Naive thymus-derived CD4-positive, alpha-beta T cell (primary cell): ENCODE measurements at regions not wholly inside any gene's neighbourhood (a gene's known extent, or its start where the extent isn't known, plus 50 kb on each side); places are given as distances from the start of the nearest gene placed in this dataset.

Source experiments
- ATAC-seq: fragments of 150-1000 bp; cut with Tn5 transposase; 2 replicates; pipeline ENCODE4 v1.10.0; 2021; ENCODE audit warnings: mild to moderate bottlenecking, moderate library complexity
- CTCF ChIA-PET: fragments of 350-600 bp; sonication (Branson Sonifier 250); formaldehyde crosslinking; loops from one replicate; lab custom pipeline; 2021; ENCODE audit warnings: antibody characterized with exemption; lab: Charles Lee
- POLR2A ChIA-PET: fragments of 350-600 bp; sonication (Branson Sonifier 250); formaldehyde crosslinking; loops from one replicate; lab custom pipeline; 2021; ENCODE audit warnings: antibody characterized with exemption, inconsistent platforms; lab: Charles Lee
- DNase-seq, 9 donors: peaks; one replicate each; pipeline versions ENCODE4 v3.0.0 to v3.0.0-alpha.2; 2020 to 2022; ENCODE audit warnings: mixed read lengths in 1 of 9
- H3K27ac ChIP-seq: one replicate; pipeline ENCODE4 v1.7.0; 2013; ENCODE audit warnings: mild to moderate bottlenecking, low read depth, low read length, moderate library complexity
- H3K27me3 ChIP-seq, 2 donors: one replicate each; pipeline ENCODE4 v1.7.0; 2013; ENCODE audit warnings: low read length in 2 of 2, mild to moderate bottlenecking in 2 of 2, moderate library complexity in 2 of 2; ENCODE audit not compliant: control insufficient read depth in 2 of 2, insufficient read depth in 2 of 2
- H3K36me3 ChIP-seq, 3 experiments: 1 replicate in 2 of 3; 2 replicates in 1 of 3; pipeline ENCODE4 v1.7.0; 2013; ENCODE audit warnings: low read length in 3 of 3, mild to moderate bottlenecking in 3 of 3, moderate library complexity in 1 of 3; ENCODE audit not compliant: insufficient read depth in 3 of 3, control insufficient read depth in 2 of 3
- H3K4me1 ChIP-seq, 2 donors: one replicate each; pipeline ENCODE4 v1.7.0; 2013; ENCODE audit warnings: low read length in 2 of 2, mild to moderate bottlenecking in 2 of 2, moderate library complexity in 1 of 2; ENCODE audit not compliant: control insufficient read depth in 2 of 2, insufficient read depth in 2 of 2
- H3K4me3 ChIP-seq: 2 replicates; pipeline ENCODE4 v1.7.0; 2013; ENCODE audit warnings: mild to moderate bottlenecking, low read length
- H3K9me3 ChIP-seq, 3 experiments: 1 replicate in 2 of 3; 2 replicates in 1 of 3; pipeline ENCODE4 v1.7.0; 2013; ENCODE audit warnings: low read length in 3 of 3; ENCODE audit not compliant: control insufficient read depth in 2 of 3
- H3K27ac Mint-ChIP-seq, 9 donors: one replicate each; pipeline ENCODE4 v1.8.0; 2020 to 2022; ENCODE audit warnings: mixed read lengths in 9 of 9, mild to moderate bottlenecking in 8 of 9, moderate library complexity in 5 of 9, inconsistent platforms in 2 of 9
- H3K27me3 Mint-ChIP-seq, 5 donors: one replicate each; pipeline ENCODE4 v1.8.0; 2021 to 2022; ENCODE audit warnings: mixed read lengths in 5 of 5, mild to moderate bottlenecking in 1 of 5
- H3K36me3 Mint-ChIP-seq, 5 donors: one replicate each; pipeline ENCODE4 v1.8.0; 2020 to 2022; ENCODE audit warnings: mixed read lengths in 5 of 5, mild to moderate bottlenecking in 3 of 5, inconsistent platforms in 1 of 5
- H3K4me1 Mint-ChIP-seq, 7 donors: one replicate each; pipeline ENCODE4 v1.8.0; 2020 to 2022; ENCODE audit warnings: mixed read lengths in 7 of 7, mild to moderate bottlenecking in 3 of 7, inconsistent platforms in 1 of 7
- H3K4me3 Mint-ChIP-seq, 10 donors: one replicate each; pipeline ENCODE4 v1.8.0; 2020 to 2022; ENCODE audit warnings: mild to moderate bottlenecking in 10 of 10, mixed read lengths in 10 of 10, moderate library complexity in 6 of 10, inconsistent platforms in 2 of 10
- H3K9me3 Mint-ChIP-seq, 11 donors: one replicate each; pipeline ENCODE4 v1.8.0; 2020 to 2022; ENCODE audit warnings: mixed read lengths in 11 of 11, mild to moderate bottlenecking in 4 of 11, inconsistent platforms in 1 of 11, moderate library complexity in 1 of 11
- intact Hi-C, 2 donors: fragments of 100-400 bp; cut with micrococcal nuclease; formaldehyde crosslinking; loops; one replicate each; pipeline ENCODE4 v1.15.1; 2023

GRCh38 chr14:49139593-49139992 is 446.6 kb downstream of the RPS29 start:
- Mint-ChIP-seq H3K27me3 (peaks cover 0 to 2% (median 0%) of the 10 kb centered on the region in 5 donors), H3K4me3 (no peak overlapping the region), H3K27ac (no peak overlapping the region), H3K36me3 (no peaks in the 10 kb centered on the region), H3K9me3 (peaks cover 0 to 12% (median 2%) of the 10 kb centered on the region in 11 donors), H3K4me1 (no peaks in the 10 kb centered on the region)
- H3K36me3 ChIP-seq = no peaks in the 10 kb centered on the region
- ChIA-PET CTCF (no interaction called here), POLR2A (no interaction called here)
- H3K9me3 ChIP-seq = no peaks in the 10 kb centered on the region
- H3K4me1 ChIP-seq = no peaks in the 10 kb centered on the region
- DNase-seq (no peak), ATAC-seq (no peak)
- no peak overlapping the region for H3K27ac ChIP-seq
- no peaks in the 10 kb centered on the region for H3K27me3 ChIP-seq
- H3K4me3 ChIP-seq = no peak overlapping the region
- intact Hi-C loops = no loop called here

- Mint-ChIP-seq H3K9me3 (peaks cover 0 to 9% (median 3%) of the 10 kb centered on the region in 11 donors), H3K36me3 (no peaks in the 10 kb centered on the region), H3K27me3 (peaks cover 0 to 15% (median 7%) of the 10 kb centered on the region in 5 donors), H3K4me1 (no peaks in the 10 kb centered on the region), H3K27ac (no peak overlapping the region), H3K4me3 (no peak overlapping the region)
- ChIA-PET CTCF (no interaction called here), POLR2A (no interaction called here)
- H3K27ac ChIP-seq = no peak overlapping the region
- ATAC-seq = no peak
- no peaks in the 10 kb centered on the region for H3K36me3 ChIP-seq
- H3K9me3 ChIP-seq = no peaks in the 10 kb centered on the region
- H3K4me1 ChIP-seq = no peaks in the 10 kb centered on the region
- no peak for DNase-seq
- intact Hi-C loops = no loop called here
- H3K27me3 ChIP-seq = no peaks in the 10 kb centered on the region
- no peak overlapping the region for H3K4me3 ChIP-seq
Measured at GRCh38 chr14:49134940-49135339, 451.2 kb downstream of the RPS29 start.

GRCh38 chr14:49121246-49121645 is 464.9 kb downstream of the RPS29 start:
- Mint-ChIP-seq H3K36me3 (no peaks in the 10 kb centered on the region), H3K9me3 (peaks cover 0 to 4% (median 0%) of the 10 kb centered on the region in 11 donors), H3K27ac (no peak overlapping the region), H3K27me3 (no peaks in the 10 kb centered on the region), H3K4me3 (no peak overlapping the region), H3K4me1 (no peaks in the 10 kb centered on the region)
- ATAC-seq = no peak
- Histone ChIP-seq H3K27me3 (no peaks in the 10 kb centered on the region), H3K9me3 (no peaks in the 10 kb centered on the region), H3K27ac (no peak overlapping the region), H3K4me1 (no peaks in the 10 kb centered on the region), H3K36me3 (no peaks in the 10 kb centered on the region), H3K4me3 (no peak overlapping the region)
- ChIA-PET CTCF (no interaction called here), POLR2A (no interaction called here)
- intact Hi-C loops = no loop called here
- DNase-seq = no peak

- no peaks in the 10 kb centered on the region for H3K4me1 ChIP-seq
- DNase-seq (no peak), ATAC-seq (no peak)
- H3K36me3 ChIP-seq = no peaks in the 10 kb centered on the region
- peaks cover 0 to 8% (median 0%) of the 10 kb centered on the region in 5 donors for H3K27me3 Mint-ChIP-seq
- H3K27me3 ChIP-seq = no peaks in the 10 kb centered on the region
- intact Hi-C loops = no loop called here
- H3K27ac ChIP-seq = no peak overlapping the region
- POLR2A ChIA-PET = no interaction called here
- no peak overlapping the region for H3K27ac Mint-ChIP-seq
- no peak overlapping the region for H3K4me3 Mint-ChIP-seq
- H3K4me1 Mint-ChIP-seq = no peaks in the 10 kb centered on the region
- peaks cover 0 to 4% (median 0%) of the 10 kb centered on the region in 11 donors for H3K9me3 Mint-ChIP-seq
- CTCF ChIA-PET = no interaction called here
- no peaks in the 10 kb centered on the region for H3K36me3 Mint-ChIP-seq
- no peak overlapping the region for H3K4me3 ChIP-seq
- no peaks in the 10 kb centered on the region for H3K9me3 ChIP-seq
Measured at GRCh38 chr14:49114161-49114893, 471.9 kb downstream of the RPS29 start.

GRCh38 chr14:49106741-49107667 is 479.2 kb downstream of the RPS29 start:
- ATAC-seq (no peak), DNase-seq (no peak)
- no peak overlapping the region for H3K4me3 Mint-ChIP-seq
- Histone ChIP-seq H3K4me3 (no peak overlapping the region), H3K4me1 (no peaks in the 10 kb centered on the region), H3K9me3 (no peaks in the 10 kb centered on the region), H3K36me3 (no peaks in the 10 kb centered on the region), H3K27ac (no peak overlapping the region), H3K27me3 (no peaks in the 10 kb centered on the region)
- CTCF ChIA-PET = no interaction called here
- H3K9me3 Mint-ChIP-seq = peaks cover 0 to 6% (median 3%) of the 10 kb centered on the region in 11 donors
- H3K27ac Mint-ChIP-seq = no peak overlapping the region
- intact Hi-C loops = no loop called here
- POLR2A ChIA-PET = interaction anchor here (0.5 kb wide), 1 partner anchor 11 kb away, joined by 4 read pairs; no protein-coding TSS in a partner anchor
- H3K36me3 Mint-ChIP-seq = no peaks in the 10 kb centered on the region
- H3K4me1 Mint-ChIP-seq = no peaks in the 10 kb centered on the region
- no peaks in the 10 kb centered on the region for H3K27me3 Mint-ChIP-seq

- POLR2A ChIA-PET = interaction anchor here (0.6 kb wide), 1 partner anchor 415 kb away, joined by 3 read pairs; no protein-coding TSS in a partner anchor
Measured at GRCh38 chr14:49105956-49106355, 480.2 kb downstream of the RPS29 start.

More at GRCh38 chr14:49105956-49106355, 480.2 kb downstream of the RPS29 start:
- ATAC-seq (no peak), DNase-seq (no peak)
- H3K9me3 ChIP-seq = no peaks in the 10 kb centered on the region
- no peaks in the 10 kb centered on the region for H3K4me1 Mint-ChIP-seq
- H3K4me3 ChIP-seq = no peak overlapping the region
- no peaks in the 10 kb centered on the region for H3K4me1 ChIP-seq
- H3K4me3 Mint-ChIP-seq = no peak overlapping the region
- H3K36me3 Mint-ChIP-seq = no peaks in the 10 kb centered on the region
- CTCF ChIA-PET = no interaction called here
- H3K9me3 Mint-ChIP-seq = peaks cover 0 to 6% (median 3%) of the 10 kb centered on the region in 11 donors
- H3K27me3 ChIP-seq = no peaks in the 10 kb centered on the region
- intact Hi-C loops = no loop called here
- H3K27ac ChIP-seq = no peak overlapping the region
- H3K36me3 ChIP-seq = no peaks in the 10 kb centered on the region
- no peak overlapping the region for H3K27ac Mint-ChIP-seq
- H3K27me3 Mint-ChIP-seq = no peaks in the 10 kb centered on the region
